ENCODE measurements at regions not wholly inside any gene's neighbourhood (a gene's known extent, or its start where the extent isn't known, plus 50 kb on each side); places are given as distances from the start of the nearest gene placed in this dataset.

- TF ChIP-seq GATA3 (IDR thresholded peaks at IDR 0.05; ENCODE audit: low read depth, low read length) (no peak), GATA2 (IDR thresholded peaks at IDR 0.05; ENCODE audit: low read depth, low read length) (no peak)
Observed at GRCh38 chr14:101501341-101501740, 60.0 kb upstream of the DIO3 start.
